ENCODE measurements at regions not wholly inside any gene's neighbourhood (a gene's known extent, or its start where the extent isn't known, plus 50 kb on each side); places are given as distances from the start of the nearest gene placed in this dataset.

DNA sequence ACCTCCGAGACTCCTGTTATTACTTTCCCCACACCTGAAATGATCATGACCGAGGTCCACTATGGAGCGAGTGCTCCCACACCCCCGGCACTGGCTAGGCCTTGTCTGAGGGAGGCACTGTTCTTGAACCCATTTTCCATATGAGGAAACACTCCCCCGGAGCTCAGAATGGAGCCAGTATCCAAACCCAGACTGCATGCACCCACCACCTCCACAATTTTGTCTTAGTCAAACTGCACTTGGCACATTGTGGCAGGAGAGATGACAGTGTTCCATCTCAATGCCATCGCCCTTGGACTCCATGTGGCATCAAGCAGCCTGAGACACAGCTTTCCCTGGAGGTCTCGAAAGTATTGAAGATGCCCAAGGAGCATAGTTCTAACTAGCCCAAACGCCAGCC, 154.1 kb downstream of the NUP210 start:
- Mint-ChIP-seq H3K36me3 (ENCODE audit: insufficient read depth) (no peaks in the 10 kb centered on the region), H3K27me3 (peaks cover 52% of the 10 kb centered on the region), H3K4me3 (no peak overlapping the region), H3K4me1 (peaks cover 8% of the 10 kb centered on the region), H3K9me3 (no peaks in the 10 kb centered on the region), H3K27ac (ENCODE audit: low read depth) (no peak overlapping the region)
- DNase-seq (ENCODE audit: low spot score in 2 of 2) (no peak), ATAC-seq (replicated peaks; ENCODE audit: extremely low read depth, poor library complexity, severe bottlenecking) (no peak)

- H3K27ac Mint-ChIP-seq (ENCODE audit: low read depth) = no peak overlapping the region
- ATAC-seq (replicated peaks; ENCODE audit: extremely low read depth, poor library complexity, severe bottlenecking) (no peak), DNase-seq (ENCODE audit: low spot score in 2 of 2) (no peak)
- H3K9me3 Mint-ChIP-seq = no peaks in the 10 kb centered on the region
- H3K27me3 Mint-ChIP-seq = peaks cover 52% of the 10 kb centered on the region
- no peak overlapping the region for H3K4me3 Mint-ChIP-seq
- H3K4me1 Mint-ChIP-seq = peaks cover 8% of the 10 kb centered on the region
- H3K36me3 Mint-ChIP-seq (ENCODE audit: insufficient read depth) = no peaks in the 10 kb centered on the region
These were observed 154.6 kb downstream of the NUP210 start for GRCh38 chr3:13265507-13265906.

- DNase-seq (ENCODE audit: low spot score in 2 of 2) (no peak), ATAC-seq (replicated peaks; ENCODE audit: extremely low read depth, poor library complexity, severe bottlenecking) (no peak)
- Mint-ChIP-seq H3K4me3 (no peak overlapping the region), H3K27me3 (peaks cover 52% of the 10 kb centered on the region), H3K27ac (ENCODE audit: low read depth) (no peak overlapping the region), H3K4me1 (peaks cover 8% of the 10 kb centered on the region), H3K9me3 (no peaks in the 10 kb centered on the region), H3K36me3 (ENCODE audit: insufficient read depth) (no peaks in the 10 kb centered on the region)
These were observed 155.1 kb downstream of the NUP210 start for GRCh38 chr3:13265016-13265415.

DNA sequence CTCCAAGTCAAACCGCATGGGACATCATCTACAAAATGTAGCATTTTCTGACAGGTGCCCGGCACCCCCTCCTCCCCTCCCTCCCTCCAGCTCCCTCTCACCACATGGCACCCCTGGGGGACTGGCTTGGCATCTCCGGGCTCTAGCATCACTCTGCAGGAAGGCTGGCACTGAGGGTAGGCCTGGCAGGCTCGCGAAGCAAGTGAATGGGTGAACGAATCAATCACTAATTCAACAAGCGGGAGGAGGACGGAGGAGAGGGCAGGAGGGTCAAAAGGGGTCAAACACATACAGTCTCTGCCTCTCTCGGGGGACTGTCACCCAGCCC, 155.7 kb downstream of the NUP210 start:
- no peaks in the 10 kb centered on the region for H3K9me3 Mint-ChIP-seq
- no peak for DNase-seq (ENCODE audit: low spot score in 2 of 2)
- peaks cover 55% of the 10 kb centered on the region for H3K27me3 Mint-ChIP-seq
- no peak overlapping the region for H3K4me3 Mint-ChIP-seq
- no peaks in the 10 kb centered on the region for H3K36me3 Mint-ChIP-seq (ENCODE audit: insufficient read depth)
- ATAC-seq (replicated peaks; ENCODE audit: extremely low read depth, poor library complexity, severe bottlenecking) = no peak
- peaks cover 8% of the 10 kb centered on the region for H3K4me1 Mint-ChIP-seq
- no peak overlapping the region for H3K27ac Mint-ChIP-seq (ENCODE audit: low read depth)

- Mint-ChIP-seq H3K4me3 (no peak overlapping the region), H3K4me1 (peaks cover 8% of the 10 kb centered on the region), H3K27ac (ENCODE audit: low read depth) (no peak overlapping the region), H3K9me3 (no peaks in the 10 kb centered on the region), H3K27me3 (peaks cover 56% of the 10 kb centered on the region), H3K36me3 (ENCODE audit: insufficient read depth) (no peaks in the 10 kb centered on the region)
- DNase-seq (ENCODE audit: low spot score in 2 of 2) (no peak), ATAC-seq (replicated peaks; ENCODE audit: extremely low read depth, poor library complexity, severe bottlenecking) (no peak)
These were observed 156.2 kb downstream of the NUP210 start for GRCh38 chr3:13263770-13264467.

GRCh38 chr3:13262493-13263211, 157.5 kb downstream of the NUP210 start:
- Mint-ChIP-seq H3K9me3 (no peaks in the 10 kb centered on the region), H3K27ac (ENCODE audit: low read depth) (no peak overlapping the region), H3K4me1 (peaks cover 8% of the 10 kb centered on the region), H3K36me3 (ENCODE audit: insufficient read depth) (no peaks in the 10 kb centered on the region), H3K4me3 (no peak overlapping the region), H3K27me3 (peaks cover 53% of the 10 kb centered on the region)
- ATAC-seq (replicated peaks; ENCODE audit: extremely low read depth, poor library complexity, severe bottlenecking) = no peak
- no peak for DNase-seq (ENCODE audit: low spot score in 2 of 2)

GRCh38 chr3:13261892-13262291, 158.2 kb downstream of the NUP210 start:
- ATAC-seq (replicated peaks; ENCODE audit: extremely low read depth, poor library complexity, severe bottlenecking) = no peak
- peaks cover 8% of the 10 kb centered on the region for H3K4me1 Mint-ChIP-seq
- H3K36me3 Mint-ChIP-seq (ENCODE audit: insufficient read depth) = no peaks in the 10 kb centered on the region
- peaks cover 56% of the 10 kb centered on the region for H3K27me3 Mint-ChIP-seq
- no peak for DNase-seq (ENCODE audit: low spot score in 2 of 2)
- no peaks in the 10 kb centered on the region for H3K9me3 Mint-ChIP-seq
- H3K4me3 Mint-ChIP-seq = no peak overlapping the region
- no peak overlapping the region for H3K27ac Mint-ChIP-seq (ENCODE audit: low read depth)

DNA sequence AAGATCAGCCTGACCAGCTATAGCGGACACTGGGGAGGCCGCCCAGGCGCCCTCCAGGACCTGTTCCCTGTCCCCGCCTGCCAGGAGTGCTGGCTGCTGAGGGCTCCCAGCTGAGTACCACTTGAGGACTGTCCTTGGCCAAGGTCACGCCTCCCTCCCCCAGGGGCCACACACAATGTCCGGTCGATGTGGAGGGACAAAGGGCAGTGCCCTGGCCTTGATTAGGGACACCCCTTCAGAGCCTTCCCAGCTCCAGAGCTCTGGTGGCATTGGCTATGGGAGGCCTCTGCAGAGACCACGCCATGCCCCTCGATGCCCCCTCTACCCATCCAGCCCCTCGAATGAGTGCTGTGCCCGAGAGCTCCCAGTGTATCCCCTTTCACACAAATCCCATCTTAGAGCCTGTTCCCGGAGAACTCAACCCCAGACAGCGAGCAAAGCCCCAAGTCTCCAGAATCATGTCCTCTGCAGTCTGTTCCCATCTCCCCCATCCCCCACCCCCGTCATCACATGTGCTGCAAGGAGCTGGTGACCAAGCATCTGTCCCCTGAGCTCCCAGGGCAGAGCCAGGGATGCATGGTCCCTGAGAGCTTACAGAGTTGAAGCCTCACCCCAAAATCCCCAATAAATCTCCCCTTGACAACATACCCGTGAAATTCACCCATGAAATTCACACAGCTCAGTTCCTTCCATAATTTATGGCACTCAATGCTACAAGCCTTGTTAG, 158.9 kb downstream of the NUP210 start:
- no peaks in the 10 kb centered on the region for H3K36me3 Mint-ChIP-seq (ENCODE audit: insufficient read depth)
- H3K9me3 Mint-ChIP-seq = no peaks in the 10 kb centered on the region
- H3K27ac Mint-ChIP-seq (ENCODE audit: low read depth) = no peak overlapping the region
- H3K4me3 Mint-ChIP-seq = no peak overlapping the region
- no peak for ATAC-seq (replicated peaks; ENCODE audit: extremely low read depth, poor library complexity, severe bottlenecking)
- H3K4me1 Mint-ChIP-seq = peaks cover 8% of the 10 kb centered on the region
- DNase-seq (ENCODE audit: low spot score in 2 of 2) = no peak
- peaks cover 56% of the 10 kb centered on the region for H3K27me3 Mint-ChIP-seq

DNA sequence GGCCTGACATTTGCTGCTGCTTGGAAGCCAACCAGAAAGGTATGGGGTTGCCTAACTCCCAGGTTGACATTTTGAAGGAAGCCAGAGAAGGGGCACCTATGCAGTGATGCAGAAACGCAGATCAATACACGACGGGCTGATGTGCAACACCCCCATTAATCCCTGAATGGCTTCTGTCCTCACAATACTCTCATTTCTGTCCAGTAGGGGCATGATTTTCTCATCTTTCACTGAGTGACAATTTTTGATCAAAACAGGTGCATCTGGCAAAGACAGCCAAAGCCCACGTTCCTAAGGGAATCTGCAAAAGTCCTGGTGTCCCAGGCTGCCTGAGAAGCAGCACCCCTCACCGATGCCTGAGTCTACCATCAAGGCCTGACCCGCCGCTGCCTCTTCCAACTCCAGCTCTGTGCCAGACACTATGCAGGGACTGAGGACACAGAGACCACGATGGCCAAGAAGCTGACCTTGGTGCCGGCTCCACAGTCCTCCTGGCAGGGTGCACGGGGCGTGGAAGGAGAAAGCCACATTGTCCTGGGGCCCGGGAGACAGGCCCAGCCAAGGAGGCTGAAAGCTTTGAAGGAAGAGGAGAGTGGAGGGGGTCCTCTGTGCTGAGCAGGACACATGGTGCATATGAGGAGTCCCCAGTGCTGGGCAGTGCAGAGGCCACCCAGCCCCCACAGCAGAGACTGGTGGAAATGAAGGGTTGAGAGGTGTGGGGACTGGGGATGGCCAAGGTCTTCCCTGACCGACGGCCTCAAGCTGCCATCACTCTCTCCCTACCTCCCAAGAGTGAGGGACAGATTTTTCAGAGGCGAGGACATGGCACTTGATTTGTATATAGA, 159.6 kb downstream of the NUP210 start:
- ATAC-seq (replicated peaks; ENCODE audit: extremely low read depth, poor library complexity, severe bottlenecking) (no peak), DNase-seq (ENCODE audit: low spot score in 2 of 2) (no peak)
- Mint-ChIP-seq H3K27ac (ENCODE audit: low read depth) (no peak overlapping the region), H3K36me3 (ENCODE audit: insufficient read depth) (no peaks in the 10 kb centered on the region), H3K4me3 (no peak overlapping the region), H3K9me3 (no peaks in the 10 kb centered on the region), H3K27me3 (peaks cover 55% of the 10 kb centered on the region), H3K4me1 (peaks cover 8% of the 10 kb centered on the region)

GRCh38 chr3:13259831-13260230, 160.3 kb downstream of the NUP210 start:
- Mint-ChIP-seq H3K27ac (ENCODE audit: low read depth) (no peak overlapping the region), H3K9me3 (no peaks in the 10 kb centered on the region), H3K4me3 (no peak overlapping the region), H3K4me1 (peaks cover 8% of the 10 kb centered on the region), H3K27me3 (peaks cover 55% of the 10 kb centered on the region), H3K36me3 (ENCODE audit: insufficient read depth) (no peaks in the 10 kb centered on the region)
- ATAC-seq (replicated peaks; ENCODE audit: extremely low read depth, poor library complexity, severe bottlenecking) = no peak
- DNase-seq (ENCODE audit: low spot score in 2 of 2) = no peak

GRCh38 chr3:13258986-13259514, 161.1 kb downstream of the NUP210 start:
- H3K27ac Mint-ChIP-seq (ENCODE audit: low read depth) = no peak overlapping the region
- H3K9me3 Mint-ChIP-seq = no peaks in the 10 kb centered on the region
- no peaks in the 10 kb centered on the region for H3K36me3 Mint-ChIP-seq (ENCODE audit: insufficient read depth)
- no peak overlapping the region for H3K4me3 Mint-ChIP-seq
- no peak for ATAC-seq (replicated peaks; ENCODE audit: extremely low read depth, poor library complexity, severe bottlenecking)
- H3K4me1 Mint-ChIP-seq = peaks cover 8% of the 10 kb centered on the region
- no peak for DNase-seq (ENCODE audit: low spot score in 2 of 2)
- H3K27me3 Mint-ChIP-seq = peaks cover 53% of the 10 kb centered on the region

DNA sequence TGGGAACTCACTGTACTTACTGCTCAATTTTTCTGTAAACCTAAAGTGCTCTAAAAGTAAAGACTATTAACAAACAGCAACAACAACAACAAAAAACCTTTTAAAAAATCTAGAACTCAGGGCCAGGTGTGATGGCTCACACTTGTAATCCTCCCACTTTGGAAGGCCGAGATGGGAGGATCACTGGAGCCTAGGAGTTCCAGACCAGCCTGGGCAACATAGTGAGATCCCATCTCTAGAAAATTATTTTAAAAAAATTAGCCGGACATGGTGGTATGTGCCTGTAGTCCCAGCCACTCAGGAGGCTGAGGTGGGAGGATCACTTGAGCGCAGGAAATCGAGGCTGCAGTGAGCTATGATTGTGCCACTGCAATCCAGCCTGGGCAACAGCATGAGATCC, 161.8 kb downstream of the NUP210 start:
- DNase-seq (ENCODE audit: low spot score in 2 of 2) = no peak
- Mint-ChIP-seq H3K9me3 (no peaks in the 10 kb centered on the region), H3K4me3 (no peak overlapping the region), H3K4me1 (peaks cover 8% of the 10 kb centered on the region), H3K36me3 (ENCODE audit: insufficient read depth) (no peaks in the 10 kb centered on the region), H3K27ac (ENCODE audit: low read depth) (no peak overlapping the region), H3K27me3 (peaks cover 54% of the 10 kb centered on the region)
- ATAC-seq (replicated peaks; ENCODE audit: extremely low read depth, poor library complexity, severe bottlenecking) = no peak

Measured in central memory CD8-positive, alpha-beta T cell (primary cell).